LHCN-M2 (cell line): ENCODE measurements at regions not wholly inside any gene's neighbourhood (a gene's known extent, or its start where the extent isn't known, plus 50 kb on each side); places are given as distances from the start of the nearest gene placed in this dataset.
"Not testable (repeated sequence)": the region's sequence is repeated elsewhere in the genome, so short reads cannot be mapped to it uniquely, and the experiment has no call there.

Experiments
- DNase-seq: peaks from one replicate; pipeline ENCODE4 v3.0.0-alpha.2; 2012; ENCODE audit warnings: low read depth

- no peak for DNase-seq
Measured at GRCh38 chr11:88061111-88061510, 114.1 kb downstream of the RAB38 start.

GRCh38 chr11:88059326-88059725 lies 115.9 kb downstream of the RAB38 start:
- no peak for DNase-seq

- no peak for DNase-seq
Measured at GRCh38 chr11:88051396-88051795, 123.8 kb downstream of the RAB38 start.

GRCh38 chr11:88050247-88050646 lies 125.0 kb downstream of the RAB38 start:
- DNase-seq, result no peak

GRCh38 chr11:88045288-88045687 lies 130.0 kb downstream of the RAB38 start:
- DNase-seq, result not testable (repeated sequence)

- not testable (repeated sequence) for DNase-seq
Measured at GRCh38 chr11:88044658-88045057, 130.6 kb downstream of the RAB38 start.

- DNase-seq, result no peak
Measured at GRCh38 chr11:88043149-88043548, 132.1 kb downstream of the RAB38 start.

- DNase-seq, result no peak
Measured at GRCh38 chr11:88042647-88043046, 132.6 kb downstream of the RAB38 start.

GRCh38 chr11:88042238-88042637 lies 133.0 kb downstream of the RAB38 start:
- no peak for DNase-seq

- DNase-seq, result no peak
Measured at GRCh38 chr11:88041679-88042078, 133.6 kb downstream of the RAB38 start.

- DNase-seq, result no peak
Measured at GRCh38 chr11:88040148-88040496, 135.1 kb downstream of the RAB38 start.

GRCh38 chr11:88039476-88040147 lies 135.6 kb downstream of the RAB38 start:
- no peak for DNase-seq

- no peak for DNase-seq
Measured at GRCh38 chr11:88038063-88038462, 137.2 kb downstream of the RAB38 start.

- DNase-seq, result no peak
Measured at GRCh38 chr11:88036701-88037100, 138.5 kb downstream of the RAB38 start.

- no peak for DNase-seq
Measured at GRCh38 chr11:88035271-88035670, 140.0 kb downstream of the RAB38 start.

- DNase-seq, result no peak
Measured at GRCh38 chr11:88017666-88018065, 157.6 kb downstream of the RAB38 start.

GRCh38 chr11:88016392-88017170 lies 158.7 kb downstream of the RAB38 start:
- DNase-seq, result peak; percentile 70

- DNase-seq, result no peak
Measured at GRCh38 chr11:88015170-88015569, 160.1 kb downstream of the RAB38 start.

GRCh38 chr11:88013508-88014065 lies 161.7 kb downstream of the RAB38 start:
- DNase-seq, result peak; percentile 10

- no peak for DNase-seq
Measured at GRCh38 chr11:88012456-88012855, 162.8 kb downstream of the RAB38 start.

GRCh38 chr11:87976009-87976408 lies 199.2 kb downstream of the RAB38 start:
- no peak for DNase-seq

GRCh38 chr11:87974797-87975196 lies 200.4 kb downstream of the RAB38 start:
- no peak for DNase-seq

- DNase-seq, result no peak
Measured at GRCh38 chr11:87972133-87972532, 203.1 kb downstream of the RAB38 start.
